ENCODE measurements at regions not wholly inside any gene's neighbourhood (a gene's known extent, or its start where the extent isn't known, plus 50 kb on each side); places are given as distances from the start of the nearest gene placed in this dataset.

GRCh38 chrX:110436523-110436922 lies 77.9 kb downstream of the RTL9 start:
- TF ChIP-seq RARB (CRISPR knock-in tag; IDR thresholded peaks at IDR 0.05), result no peak
- no peak for TF ChIP-seq POU6F1 (CRISPR knock-in tag; IDR thresholded peaks at IDR 0.05; ENCODE audit: borderline replicate concordance, low read depth)
- no peak for TF ChIP-seq PATZ1 (CRISPR knock-in tag; IDR thresholded peaks at IDR 0.05; ENCODE audit: borderline replicate concordance)
- TF ChIP-seq ZFP30 (CRISPR knock-in tag; IDR thresholded peaks at IDR 0.05), result no peak
- no peak for TF ChIP-seq ARNTL (CRISPR knock-in tag; IDR thresholded peaks at IDR 0.05; ENCODE audit: borderline replicate concordance, low read depth)
- no peak for TF ChIP-seq ISL1 (CRISPR knock-in tag; IDR thresholded peaks at IDR 0.05)
- TF ChIP-seq ZNF565 (CRISPR knock-in tag; conservative IDR thresholded peaks at IDR 0.05; ENCODE audit: low read depth), result no peak
